HepG2 (cell line): ENCODE measurements at regions not wholly inside any gene's neighbourhood (a gene's known extent, or its start where the extent isn't known, plus 50 kb on each side); places are given as distances from the start of the nearest gene placed in this dataset.

Source experiments
- ATAC-seq: fragments of 200-7000 bp; cut with Tn5 transposase; 3 replicates; pipeline ENCODE4 v1.9.1; 2020; ENCODE audit warnings: mild to moderate bottlenecking, moderate library complexity
- BruUV-seq: library from RNA; stranded (reverse); fragments of 400-500 nt; replicated peaks from 2 replicates; lab custom pipeline; 2021; lab: Mats Ljungman, UMichigan
- CTCF ChIA-PET: fragments of 300-600 bp; formaldehyde crosslinking; extraction: SDS; loops from one replicate; lab custom pipeline; 2021; ENCODE audit warnings: low total read pairs, inconsistent platforms, low intra/inter-chr PET ratio; lab: Yijun Ruan, JAX
- POLR2A ChIA-PET: fragments of 350-600 bp; sonication (Branson Sonifier 250); formaldehyde crosslinking; loops from one replicate; lab custom pipeline; 2020; ENCODE audit warnings: antibody characterized with exemption, inconsistent platforms; lab: Yijun Ruan, JAX
- DNase-seq: peaks from one replicate; pipeline ENCODE4 v3.0.0-alpha.2; 2015; ENCODE audit warnings: low spot score
- FAIRE-seq: peaks from 3 replicates; lab custom pipeline; 2011; peaks lifted over from hg19 to GRCh38; lab: Jason Lieb, UNC
- H2AFZ ChIP-seq: one replicate; pipeline ENCODE4 v1.6.1; 2011; ENCODE audit warnings: low read length, inconsistent platforms
- H3K27ac ChIP-seq: fragments of 300-600 bp; 3 replicates; pipeline ENCODE4 v1.8.0; 2011; ENCODE audit warnings: mixed run types, mild to moderate bottlenecking, mixed read lengths, low read length, inconsistent platforms; ENCODE audit not compliant: insufficient read depth; ENCODE audit errors: extremely low read length
- H3K27me3 ChIP-seq, 2 experiments: fragments of 200-600 bp in 1 of 2; 2 replicates in 1 of 2; 3 replicates in 1 of 2; pipeline versions ENCODE4 v1.6.0 to v1.8.0; 2011; ENCODE audit warnings: low read length in 2 of 2, mild to moderate bottlenecking in 2 of 2, moderate library complexity in 2 of 2, inconsistent platforms in 1 of 2; ENCODE audit not compliant: insufficient read depth in 2 of 2, control insufficient read depth in 1 of 2
- H3K36me3 ChIP-seq, 2 experiments: fragments of 200-600 bp in 1 of 2; replicated peaks in 1 of 2; 2 replicates in 1 of 2; 3 replicates in 1 of 2; pipeline versions ENCODE4 v1.5.1 to v1.8.0; 2011; ENCODE audit warnings: low read length in 2 of 2, inconsistent platforms in 1 of 2; ENCODE audit not compliant: insufficient read depth in 2 of 2, control insufficient read depth in 1 of 2
- H3K4me1 ChIP-seq: 2 replicates; pipeline ENCODE4 v1.5.1; 2012; ENCODE audit warnings: low read length, inconsistent platforms; ENCODE audit not compliant: insufficient read depth
- H3K4me2 ChIP-seq: 2 replicates; pipeline ENCODE4 v1.6.0; 2011; ENCODE audit warnings: low read depth, low read length, inconsistent platforms
- H3K4me3 ChIP-seq, 3 experiments: fragments of 200-600 bp in 1 of 3; sonication (generic), shearing (Covaris generic) in 1 of 3; replicated peaks in 1 of 3; 2 replicates each; pipeline ENCODE4 v1.5.1; 2011 to 2016; ENCODE audit warnings: low read length in 3 of 3, inconsistent platforms in 2 of 3, low read depth in 2 of 3, mild to moderate bottlenecking in 2 of 3, control low read depth in 1 of 3, mixed read lengths in 1 of 3; ENCODE audit not compliant: insufficient read depth in 1 of 3
- H3K79me2 ChIP-seq: one replicate; pipeline ENCODE4 v1.6.1; 2011; ENCODE audit warnings: low read length, inconsistent platforms; ENCODE audit not compliant: insufficient read depth
- H3K9ac ChIP-seq: 2 replicates; pipeline ENCODE4 v1.6.0; 2011; ENCODE audit warnings: mild to moderate bottlenecking, low read depth, low read length, inconsistent platforms; ENCODE audit not compliant: insufficient read depth
- H3K9me3 ChIP-seq: 2 replicates; pipeline ENCODE4 v1.5.1; 2012; ENCODE audit warnings: mild to moderate bottlenecking, low read length
- H4K20me1 ChIP-seq: 2 replicates; pipeline ENCODE4 v1.6.0; 2011; ENCODE audit warnings: inconsistent platforms, mild to moderate bottlenecking, low read length, moderate library complexity; ENCODE audit not compliant: insufficient read depth
- ARID5B ChIP-seq: IDR thresholded peaks from 2 replicates; pipeline ENCODE4 v1.4.0; 2020; ENCODE audit warnings: mild to moderate bottlenecking, missing genetic modification reagents
- CBX2 ChIP-seq, 2 experiments: fragments of 200-600 bp in 1 of 2; sonication (generic); formaldehyde crosslinking in 1 of 2; IDR thresholded peaks; 2 replicates each; pipeline versions ENCODE4 v1.7.0 to v1.8.1; 2018 to 2022; ENCODE audit warnings: low read depth in 2 of 2, low read length in 1 of 2, mild to moderate bottlenecking in 1 of 2, missing genetic modification reagents in 1 of 2
- KLF12 ChIP-seq: sonication (generic); formaldehyde crosslinking; IDR thresholded peaks from 2 replicates; pipeline ENCODE4 v1.4.0; 2020; ENCODE audit warnings: missing genetic modification reagents, borderline replicate concordance
- MZF1 ChIP-seq: sonication (generic); formaldehyde crosslinking; IDR thresholded peaks from 2 replicates; pipeline ENCODE4 v1.8.1; 2023; ENCODE audit warnings: mild to moderate bottlenecking, missing genetic modification reagents, borderline replicate concordance
- SNAPC2 ChIP-seq: sonication (generic); formaldehyde crosslinking; IDR thresholded peaks from 2 replicates; pipeline ENCODE4 v1.8.1; 2022; ENCODE audit warnings: mild to moderate bottlenecking, missing genetic modification reagents
- ZNF784 ChIP-seq: sonication (generic); formaldehyde crosslinking; IDR thresholded peaks from 2 replicates; pipeline ENCODE4 v1.5.1; 2020; ENCODE audit warnings: missing genetic modification reagents, mild to moderate bottlenecking, borderline replicate concordance
- WGBS: methylation state at CpG from one replicate; pipeline ENCODE4 v1.1.6; 2017; ENCODE audit warnings: low lambda C conversion rate; 5-methylcytosine and 5-hydroxymethylcytosine counted together
- in situ Hi-C: cut with HindIII; loops from 2 replicates; pipeline ENCODE4 v1.10.0; 2017; ENCODE audit warnings: low pct_unique_long_range_greater_than_20kb; ENCODE audit not compliant: extremely low pct_ligation_motif_present
- intact Hi-C: fragments of 100-400 bp; cut with micrococcal nuclease; formaldehyde crosslinking; loops from one replicate; pipeline ENCODE4 v1.10.0; 2022; ENCODE audit not compliant: unreplicated experiment

- no peak for TF ChIP-seq ZNF784 (CRISPR knock-in tag)
- no peak for TF ChIP-seq KLF12 (CRISPR knock-in tag)
- TF ChIP-seq MZF1 (CRISPR knock-in tag) = no peak
- TF ChIP-seq ARID5B (CRISPR knock-in tag) = no peak
- no peak for TF ChIP-seq CBX2 (IDR thresholded peaks at IDR 0.05; ENCODE audit: low read depth, low read length)
- no peak for TF ChIP-seq CBX2 (CRISPR knock-in tag; IDR thresholded peaks at IDR 0.05; ENCODE audit: low read depth)
These were observed 112.5 kb upstream of the CACHD1 start (continued) for GRCh38 chr1:64357422-64357821.

- no TSS peak for BruUV-seq
- no peak overlapping the region for H3K4me3 ChIP-seq
- ChIA-PET POLR2A (no interaction called here), CTCF (no interaction called here)
- no peaks in the 10 kb centered on the region for H3K9me3 ChIP-seq
- no peak overlapping the region for H3K27ac ChIP-seq
- H3K27me3 ChIP-seq = no peaks in the 10 kb centered on the region
- no peak for FAIRE-seq
- H4K20me1 ChIP-seq = no peaks in the 10 kb centered on the region
- H3K9ac ChIP-seq = no peak overlapping the region
- in situ Hi-C loops = no loop called here
- intact Hi-C loops = no loop called here
- no peak for ATAC-seq
- no peak for DNase-seq
- no peaks in the 10 kb centered on the region for H3K79me2 ChIP-seq
- H3K4me2 ChIP-seq = no peak overlapping the region
- H3K36me3 ChIP-seq = no peaks in the 10 kb centered on the region
- no peak overlapping the region for H2AFZ ChIP-seq
- H3K4me1 ChIP-seq = no peaks in the 10 kb centered on the region
- TF ChIP-seq SNAPC2 = no peak
- WGBS = 1% methylated on average over 5 of the region's 5 CpGs
These were observed 111.2 kb upstream of the CACHD1 start for GRCh38 chr1:64358692-64359091.
